PC-9 (cell line): ENCODE measurements at regions not wholly inside any gene's neighbourhood (a gene's known extent, or its start where the extent isn't known, plus 50 kb on each side); places are given as distances from the start of the nearest gene placed in this dataset.

Experiments
- BruUV-seq: library from RNA; stranded (reverse); fragments of 400-500 nt; replicated peaks from 2 replicates; lab custom pipeline; 2021; lab: Mats Ljungman, UMichigan
- CTCF ChIA-PET: fragments of 300-600 bp; sonication (Branson Sonifier 250); formaldehyde crosslinking; loops from one replicate; lab custom pipeline; 2022; ENCODE audit warnings: antibody characterized with exemption; lab: Charles Lee
- POLR2A ChIA-PET: fragments of 300-600 bp; sonication (Branson Sonifier 250); formaldehyde crosslinking; loops from one replicate; lab custom pipeline; 2022; ENCODE audit warnings: antibody characterized with exemption; ENCODE audit not compliant: unreplicated experiment; lab: Charles Lee
- DNase-seq, 2 experiments: peaks; one replicate each; pipeline versions ENCODE4 v3.0.0 to v3.0.0-alpha.2; 2015 to 2022; ENCODE audit warnings: mixed read lengths in 1 of 2
- H2AFZ ChIP-seq: fragments of 200-600 bp; sonication (generic); 2 replicates; pipeline ENCODE4 v1.8.1; 2017; ENCODE audit warnings: antibody characterized with exemption
- H3F3A ChIP-seq: fragments of 200-600 bp; sonication (generic); 2 replicates; pipeline ENCODE4 v1.8.1; 2017; ENCODE audit warnings: antibody characterized with exemption, mild to moderate bottlenecking, low read depth; ENCODE audit not compliant: insufficient read depth
- H3K27ac ChIP-seq: fragments of 200-600 bp; sonication (generic); 2 replicates; pipeline ENCODE4 v1.6.1; 2016; ENCODE audit warnings: mixed run types
- H3K27me3 ChIP-seq: fragments of 200-600 bp; sonication (generic); 2 replicates; pipeline ENCODE4 v1.6.1; 2016; ENCODE audit warnings: low read depth, mixed run types; ENCODE audit not compliant: insufficient read depth
- H3K36me3 ChIP-seq: fragments of 200-600 bp; sonication (generic); 2 replicates; pipeline ENCODE4 v1.6.1; 2016; ENCODE audit warnings: low read depth, mixed run types
- H3K4me1 ChIP-seq: fragments of 200-600 bp; sonication (generic); replicated peaks from 2 replicates; pipeline ENCODE4 v1.6.1; 2016; ENCODE audit warnings: mixed run types; ENCODE audit not compliant: insufficient read depth
- H3K4me2 ChIP-seq: fragments of 200-600 bp; sonication (generic); 2 replicates; pipeline ENCODE4 v1.6.1; 2017; ENCODE audit warnings: mixed run types
- H3K4me3 ChIP-seq: fragments of 200-600 bp; sonication (generic); 2 replicates; pipeline ENCODE4 v1.6.1; 2016; ENCODE audit warnings: mixed run types
- H3K79me2 ChIP-seq: fragments of 200-600 bp; sonication (generic); 2 replicates; pipeline ENCODE4 v1.6.1; 2017; ENCODE audit warnings: low read depth, mixed run types
- H3K9me2 ChIP-seq: fragments of 200-600 bp; sonication (generic); 2 replicates; pipeline ENCODE4 v1.8.1; 2017; ENCODE audit warnings: mild to moderate bottlenecking; ENCODE audit not compliant: insufficient read depth
- H3K9me3 ChIP-seq: fragments of 200-600 bp; sonication (generic); 2 replicates; pipeline ENCODE4 v1.8.1; 2016; ENCODE audit warnings: low read depth; ENCODE audit not compliant: insufficient read depth
- H4K20me1 ChIP-seq: fragments of 200-600 bp; sonication (generic); 2 replicates; pipeline ENCODE4 v1.8.1; 2017; ENCODE audit not compliant: insufficient read depth
- CTCF ChIP-seq: fragments of 200-600 bp; sonication (generic); conservative IDR thresholded peaks from 2 replicates; pipeline ENCODE4 v1.6.1; 2017; ENCODE audit warnings: mixed run types, antibody characterized with exemption, mild to moderate bottlenecking, moderate library complexity
- EZH2 ChIP-seq: fragments of 200-600 bp; sonication (generic); IDR thresholded peaks from 2 replicates; pipeline ENCODE4 v1.8.0; 2017; ENCODE audit warnings: antibody characterized with exemption, low read depth
- intact Hi-C: fragments of 100-400 bp; cut with micrococcal nuclease; formaldehyde crosslinking; loops from one replicate; pipeline ENCODE4 v1.10.0; 2022; ENCODE audit not compliant: unreplicated experiment

- H2AFZ ChIP-seq: no peak overlapping the region
- no peaks in the 10 kb centered on the region for H3K4me1 ChIP-seq
- no peaks in the 10 kb centered on the region for H3F3A ChIP-seq
- ChIA-PET CTCF (interaction anchor here (0.6 to 0.7 kb wide), 5 partner anchors 20 to 1474 kb away, joined by 3 to 8 read pairs (median 6); no protein-coding TSS in a partner anchor), POLR2A (no interaction called here)
- no peak overlapping the region for H3K27ac ChIP-seq
- H3K9me2 ChIP-seq: no peaks in the 10 kb centered on the region; the same call in 1 of the 2 replicates
- no peaks in the 10 kb centered on the region for H3K36me3 ChIP-seq
- no peaks in the 10 kb centered on the region for H3K9me3 ChIP-seq
- BruUV-seq: no TSS peak
- intact Hi-C loops: loop anchor here (1.0 kb wide), 1 partner anchor 799 kb away; no protein-coding TSS in a partner anchor
- DNase-seq: peak in 1 of 2 experiments; percentile 48
- no peaks in the 10 kb centered on the region for H3K27me3 ChIP-seq
- no peaks in the 10 kb centered on the region for H3K79me2 ChIP-seq
- H3K4me2 ChIP-seq: no peak overlapping the region
- H3K4me3 ChIP-seq: no peak overlapping the region
- no peaks in the 10 kb centered on the region for H4K20me1 ChIP-seq
- TF ChIP-seq CTCF (peak; percentile 66), EZH2 (no peak)
Measured at GRCh38 chr4:179867300-179867878, 2375.8 kb upstream of the TENM3 start.

- no peaks in the 10 kb centered on the region for H3K9me3 ChIP-seq
- no peak overlapping the region for H3K4me3 ChIP-seq
- intact Hi-C loops: no loop called here
- TF ChIP-seq EZH2: no peak
- TF ChIP-seq CTCF: no peak
- H4K20me1 ChIP-seq: no peaks in the 10 kb centered on the region
- no peak overlapping the region for H2AFZ ChIP-seq
- no peak for DNase-seq
- H3K36me3 ChIP-seq: no peaks in the 10 kb centered on the region
- no peak overlapping the region for H3K4me2 ChIP-seq
- ChIA-PET POLR2A (no interaction called here), CTCF (no interaction called here)
- H3K9me2 ChIP-seq: no peaks in the 10 kb centered on the region; the same call in 1 of the 2 replicates
- no peaks in the 10 kb centered on the region for H3F3A ChIP-seq
- no peaks in the 10 kb centered on the region for H3K79me2 ChIP-seq
- H3K27ac ChIP-seq: no peak overlapping the region
- BruUV-seq: no TSS peak
- H3K27me3 ChIP-seq: no peaks in the 10 kb centered on the region
- H3K4me1 ChIP-seq: no peaks in the 10 kb centered on the region
Measured at GRCh38 chr4:179871726-179872125, 2371.5 kb upstream of the TENM3 start.

GRCh38 chr4:179872755-179873154 lies 2370.4 kb upstream of the TENM3 start:
- H3K4me2 ChIP-seq: no peak overlapping the region
- TF ChIP-seq EZH2: no peak
- no peak for TF ChIP-seq CTCF
- H3K4me3 ChIP-seq: no peak overlapping the region
- H3K36me3 ChIP-seq: no peaks in the 10 kb centered on the region
- CTCF ChIA-PET: no interaction called here
- no peaks in the 10 kb centered on the region for H3F3A ChIP-seq
- intact Hi-C loops: no loop called here
- no peak overlapping the region for H2AFZ ChIP-seq
- H3K27me3 ChIP-seq: no peaks in the 10 kb centered on the region
- DNase-seq: no peak
- H4K20me1 ChIP-seq: no peaks in the 10 kb centered on the region
- no peaks in the 10 kb centered on the region for H3K4me1 ChIP-seq
- H3K9me2 ChIP-seq: no peaks in the 10 kb centered on the region; the same call in 1 of the 2 replicates
- no peaks in the 10 kb centered on the region for H3K9me3 ChIP-seq
- H3K27ac ChIP-seq: no peak overlapping the region
- BruUV-seq: no TSS peak
- H3K79me2 ChIP-seq: no peaks in the 10 kb centered on the region
- POLR2A ChIA-PET: no interaction called here
